Left cardiac atrium (tissue), 4 donors: ENCODE measurements at regions not wholly inside any gene's neighbourhood (a gene's known extent, or its start where the extent isn't known, plus 50 kb on each side); places are given as distances from the start of the nearest gene placed in this dataset.
"Not testable (repeated sequence)": the region's sequence is repeated elsewhere in the genome, so short reads cannot be mapped to it uniquely, and the experiment has no call there.

Experiments
- ATAC-seq, 2 donors: fragments of 200-7000 bp; cut with Tn5 transposase; one replicate each; pipeline ENCODE4 v1.9.1; 2020; ENCODE audit warnings: mild to moderate bottlenecking in 2 of 2, moderate library complexity in 2 of 2
- DNase-seq: peaks from one replicate; pipeline ENCODE4 v3.0.0-alpha.2; 2020
- intact Hi-C, 2 donors: fragments of 100-400 bp; cut with DNase I; formaldehyde crosslinking; loops; one replicate each; pipeline versions ENCODE4 v1.14.1 to v1.15.1; 2022 to 2023
- donor health status: DM: no; HTN: yes; CAD: no.
- donor health status: DM: no; HTN: yes; CAD: no; lungs with severe emphysema.
- donor health status: DM: yes; HTN: yes; CAD: no.
- donor health status: Dilated cardiomyopathy.

- DNase-seq (no peak), ATAC-seq (no peak)
- intact Hi-C loops, result loop anchor here in 1 of 2 donors (10.0 kb wide), 2 partner anchors 164 to 344 kb away; no protein-coding TSS in a partner anchor
Observed at GRCh38 chr9:95720496-95720895, 155.0 kb upstream of the ERCC6L2 start.

- DNase-seq, result no peak
- no peak for ATAC-seq
- intact Hi-C loops, result no loop called here
Observed at GRCh38 chr9:95719354-95719753, 156.1 kb upstream of the ERCC6L2 start.

GRCh38 chr9:95718263-95718662 is 157.2 kb upstream of the ERCC6L2 start:
- ATAC-seq (no peak), DNase-seq (no peak)
- intact Hi-C loops, result no loop called here

- intact Hi-C loops, result no loop called here
- ATAC-seq (no peak), DNase-seq (no peak)
Observed at GRCh38 chr9:95715868-95716435, 159.5 kb upstream of the ERCC6L2 start.

- ATAC-seq, result no peak
- no peak for DNase-seq
- intact Hi-C loops, result no loop called here
Observed at GRCh38 chr9:95710446-95710845, 165.0 kb upstream of the ERCC6L2 start.

- intact Hi-C loops, result no loop called here
- no peak for DNase-seq
- no peak for ATAC-seq
Observed at GRCh38 chr9:95696701-95697100, 178.8 kb upstream of the ERCC6L2 start.

GRCh38 chr9:95691435-95691834 is 174.7 kb upstream of the PTCH1 start:
- no peak for DNase-seq
- intact Hi-C loops, result no loop called here
- ATAC-seq, result no peak

GRCh38 chr9:95689669-95690068 is 172.9 kb upstream of the PTCH1 start:
- no peak for DNase-seq
- no peak for ATAC-seq
- intact Hi-C loops, result no loop called here

- intact Hi-C loops, result no loop called here
Observed at GRCh38 chr9:95684516-95684915, 167.7 kb upstream of the PTCH1 start.

GRCh38 chr9:95680306-95680705 is 163.5 kb upstream of the PTCH1 start:
- DNase-seq, intact Hi-C loops: not testable (repeated sequence)

More at GRCh38 chr9:95684516-95684915, 167.7 kb upstream of the PTCH1 start:
- DNase-seq, result no peak
- ATAC-seq, result no peak

GRCh38 chr9:95679874-95680273 is 163.1 kb upstream of the PTCH1 start:
- intact Hi-C loops, result no loop called here
- DNase-seq, result no peak
- ATAC-seq, result no peak

More at GRCh38 chr9:95680306-95680705, 163.5 kb upstream of the PTCH1 start:
- ATAC-seq, result not testable (repeated sequence)

GRCh38 chr9:95678759-95679158 is 162.0 kb upstream of the PTCH1 start:
- intact Hi-C loops, result no loop called here
- no peak for DNase-seq
- no peak for ATAC-seq

GRCh38 chr9:95670122-95670521 is 153.4 kb upstream of the PTCH1 start:
- no peak for DNase-seq
- ATAC-seq, result no peak
- intact Hi-C loops, result no loop called here

- no peak for DNase-seq
- intact Hi-C loops, result no loop called here
- ATAC-seq, result no peak
Observed at GRCh38 chr9:95669253-95669652, 152.5 kb upstream of the PTCH1 start.

- ATAC-seq, result no peak
- intact Hi-C loops, result no loop called here
- no peak for DNase-seq
Observed at GRCh38 chr9:95667789-95668188, 151.0 kb upstream of the PTCH1 start.

- ATAC-seq, result no peak
- intact Hi-C loops, result no loop called here
Observed at GRCh38 chr9:95666785-95667155, 150.0 kb upstream of the PTCH1 start.

GRCh38 chr9:95666096-95666784 is 149.5 kb upstream of the PTCH1 start:
- no peak for ATAC-seq
- no peak for DNase-seq

More at GRCh38 chr9:95666785-95667155, 150.0 kb upstream of the PTCH1 start:
- no peak for DNase-seq

GRCh38 chr9:95653246-95653645 is 136.5 kb upstream of the PTCH1 start:
- intact Hi-C loops, result no loop called here
- no peak for DNase-seq

More at GRCh38 chr9:95666096-95666784, 149.5 kb upstream of the PTCH1 start:
- intact Hi-C loops, result no loop called here

GRCh38 chr9:95650720-95651119 is 133.9 kb upstream of the PTCH1 start:
- intact Hi-C loops, result no loop called here
- no peak for DNase-seq
- ATAC-seq, result no peak

More at GRCh38 chr9:95653246-95653645, 136.5 kb upstream of the PTCH1 start:
- ATAC-seq, result no peak

GRCh38 chr9:95649801-95650213 is 133.0 kb upstream of the PTCH1 start:
- no peak for ATAC-seq
- no peak for DNase-seq

GRCh38 chr9:95648225-95648624 is 131.5 kb upstream of the PTCH1 start:
- intact Hi-C loops, result loop anchor here in 1 of 2 donors (10.0 kb wide), 1 partner anchor 133 kb away; the partner anchor contains the start of gene PTCH1
- ATAC-seq (no peak), DNase-seq (no peak)

More at GRCh38 chr9:95649801-95650213, 133.0 kb upstream of the PTCH1 start:
- intact Hi-C loops, result loop anchor here in 1 of 2 donors (10.0 kb wide), 1 partner anchor 135 kb away; the partner anchor contains the start of gene PTCH1
